Mesothelial cell of epicardium (in vitro differentiated cells): ENCODE measurements at regions not wholly inside any gene's neighbourhood (a gene's known extent, or its start where the extent isn't known, plus 50 kb on each side); places are given as distances from the start of the nearest gene placed in this dataset.
"Not testable (repeated sequence)": the region's sequence is repeated elsewhere in the genome, so short reads cannot be mapped to it uniquely, and the experiment has no call there.

Experiments
- DNase-seq, 2 experiments: peaks; one replicate each; pipeline ENCODE4 v3.0.0; 2021; ENCODE audit warnings: low spot score in 2 of 2; ENCODE audit not compliant: unreplicated experiment in 2 of 2
- H3K27ac Mint-ChIP-seq: 2 replicates; pipeline ENCODE4 v1.8.0; 2021; ENCODE audit warnings: mixed read lengths
- H3K27me3 Mint-ChIP-seq: 2 replicates; pipeline ENCODE4 v1.8.0; 2021; ENCODE audit warnings: low read depth, mixed read lengths
- H3K36me3 Mint-ChIP-seq: 2 replicates; pipeline ENCODE4 v1.8.0; 2021; ENCODE audit warnings: mixed read lengths
- H3K4me1 Mint-ChIP-seq: 2 replicates; pipeline ENCODE4 v1.8.0; 2021; ENCODE audit warnings: mixed read lengths
- H3K4me3 Mint-ChIP-seq: 2 replicates; pipeline ENCODE4 v1.8.0; 2021; ENCODE audit warnings: mild to moderate bottlenecking, moderate library complexity, mixed read lengths
- H3K9me3 Mint-ChIP-seq: 2 replicates; pipeline ENCODE4 v1.8.0; 2021; ENCODE audit warnings: mixed read lengths
- CTCF ChIP-seq: fragments of 200-600 bp; sonication (generic); IDR thresholded peaks from one replicate; pipeline ENCODE4 v1.5.0; 2021; ENCODE audit warnings: antibody characterized with exemption; ENCODE audit not compliant: unreplicated experiment

GRCh38 chr2:122808286-122808969, 1053.0 kb downstream of the TSN start:
- peaks cover 1% of the 10 kb centered on the region for H3K36me3 Mint-ChIP-seq
- H3K4me1 Mint-ChIP-seq: no peaks in the 10 kb centered on the region

GRCh38 chr2:122812214-122812613, 1056.8 kb downstream of the TSN start:
- not testable (repeated sequence) for H3K27ac Mint-ChIP-seq, H3K4me1 Mint-ChIP-seq, DNase-seq, H3K36me3 Mint-ChIP-seq, H3K27me3 Mint-ChIP-seq, H3K4me3 Mint-ChIP-seq
- H3K9me3 Mint-ChIP-seq: peaks cover 52% of the 10 kb centered on the region

More at GRCh38 chr2:122808286-122808969, 1053.0 kb downstream of the TSN start:
- TF ChIP-seq CTCF: no peak
- Mint-ChIP-seq H3K9me3 (peaks cover 43% of the 10 kb centered on the region), H3K27ac (no peak overlapping the region), H3K27me3 (no peaks in the 10 kb centered on the region), H3K4me3 (no peak overlapping the region)
- no peak for DNase-seq

GRCh38 chr2:122815120-122815519, 1059.7 kb downstream of the TSN start:
- no peak overlapping the region for H3K27ac Mint-ChIP-seq
- no peak for TF ChIP-seq CTCF
- H3K9me3 Mint-ChIP-seq: peaks cover 33% of the 10 kb centered on the region
- H3K4me3 Mint-ChIP-seq: no peak overlapping the region
- H3K36me3 Mint-ChIP-seq: no peaks in the 10 kb centered on the region
- DNase-seq: no peak
- no peaks in the 10 kb centered on the region for H3K4me1 Mint-ChIP-seq
- H3K27me3 Mint-ChIP-seq: no peaks in the 10 kb centered on the region

- Mint-ChIP-seq H3K27ac (no peak overlapping the region), H3K4me1 (no peaks in the 10 kb centered on the region)
- TF ChIP-seq CTCF: no peak
Measured at GRCh38 chr2:122816803-122817202, 1061.4 kb downstream of the TSN start.

GRCh38 chr2:122822319-122822718, 1066.9 kb downstream of the TSN start:
- no peak overlapping the region for H3K4me3 Mint-ChIP-seq
- H3K36me3 Mint-ChIP-seq: no peaks in the 10 kb centered on the region
- no peak for TF ChIP-seq CTCF
- no peaks in the 10 kb centered on the region for H3K27me3 Mint-ChIP-seq
- H3K27ac Mint-ChIP-seq: no peak overlapping the region
- H3K4me1 Mint-ChIP-seq: no peaks in the 10 kb centered on the region
- DNase-seq: no peak
- H3K9me3 Mint-ChIP-seq: no peaks in the 10 kb centered on the region

More at GRCh38 chr2:122816803-122817202, 1061.4 kb downstream of the TSN start:
- DNase-seq: no peak
- Mint-ChIP-seq H3K9me3 (peaks cover 22% of the 10 kb centered on the region), H3K36me3 (no peaks in the 10 kb centered on the region), H3K4me3 (no peak overlapping the region), H3K27me3 (no peaks in the 10 kb centered on the region)

- no peak overlapping the region for H3K4me3 Mint-ChIP-seq
Measured at GRCh38 chr2:122830157-122830556, 1074.7 kb downstream of the TSN start.

More at GRCh38 chr2:122830157-122830556, 1074.7 kb downstream of the TSN start:
- DNase-seq: no peak
- H3K36me3 Mint-ChIP-seq: no peaks in the 10 kb centered on the region
- no peaks in the 10 kb centered on the region for H3K4me1 Mint-ChIP-seq
- H3K27me3 Mint-ChIP-seq: no peaks in the 10 kb centered on the region
- no peak overlapping the region for H3K27ac Mint-ChIP-seq
- peaks cover 9% of the 10 kb centered on the region for H3K9me3 Mint-ChIP-seq
- no peak for TF ChIP-seq CTCF
